ENCODE measurements at regions not wholly inside any gene's neighbourhood (a gene's known extent, or its start where the extent isn't known, plus 50 kb on each side); places are given as distances from the start of the nearest gene placed in this dataset.

DNA sequence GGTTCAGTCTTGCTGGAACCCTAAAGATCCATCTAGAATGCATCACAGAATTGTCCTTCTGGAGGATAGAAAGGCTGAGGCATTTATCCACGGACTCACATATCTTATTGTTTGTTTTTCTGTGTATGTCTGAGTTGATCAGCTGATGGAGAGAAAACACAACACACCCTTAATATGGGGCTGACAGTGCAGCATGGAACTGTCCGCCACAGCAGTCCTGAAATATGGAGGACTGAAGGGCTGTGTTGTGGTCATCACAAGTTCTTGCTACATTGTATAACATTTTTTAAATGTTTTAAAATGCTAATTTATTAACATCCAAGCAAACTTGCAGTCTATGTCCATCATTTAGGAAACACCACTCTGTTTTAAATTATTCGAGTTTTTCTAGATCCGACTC, 448.9 kb upstream of the ERCC4 start:
- Histone ChIP-seq H3K27me3 (ENCODE audit: insufficient read depth, low read length) (no peaks in the 10 kb centered on the region), H3K4me2 (ENCODE audit: low read length) (no peak overlapping the region), H2AFZ (ENCODE audit: low read depth, low read length, poor library complexity, severe bottlenecking) (no peak overlapping the region), H3K36me3 (ENCODE audit: control insufficient read depth in 1 of 2, insufficient read depth in 2 of 2, low read length in 2 of 2) (no peaks in the 10 kb centered on the region), H3K4me1 (ENCODE audit: control insufficient read depth in 1 of 2, insufficient read depth in 2 of 2, low read length in 2 of 2) (no peaks in the 10 kb centered on the region), H3K9ac (ENCODE audit: low read length) (no peak overlapping the region), H3K9me2 (ENCODE audit: insufficient read depth) (no peaks in the 10 kb centered on the region), H3K27ac (ENCODE audit: low read depth, low read length) (no peak overlapping the region), H3K4me3 (replicated peaks in 1 of 2; ENCODE audit: low read depth in 1 of 2, low read length in 2 of 2) (no peak overlapping the region), H3K79me2 (ENCODE audit: insufficient read depth, low read length) (no peaks in the 10 kb centered on the region), H3K9me3 (ENCODE audit: control insufficient read depth in 1 of 2, insufficient read depth in 1 of 2, low read depth in 1 of 2, low read length in 2 of 2) (no peaks in the 10 kb centered on the region), H4K20me1 (ENCODE audit: insufficient read depth) (no peaks in the 10 kb centered on the region)
- no TSS peak for BruUV-seq (replicated peaks)
- ChIA-PET RAD21 (ENCODE audit: low non-redundant PET in 1 of 2, low total read pairs in 2 of 2, uncharacterized antibody in 2 of 2, unreplicated experiment in 2 of 2) (no interaction called here), CTCF (no interaction called here), POLR2A (no interaction called here)
- DNase-seq (ENCODE audit: low read depth, low spot score) (no peak), ATAC-seq (no peak)
- TF ChIP-seq, protein P1, sequence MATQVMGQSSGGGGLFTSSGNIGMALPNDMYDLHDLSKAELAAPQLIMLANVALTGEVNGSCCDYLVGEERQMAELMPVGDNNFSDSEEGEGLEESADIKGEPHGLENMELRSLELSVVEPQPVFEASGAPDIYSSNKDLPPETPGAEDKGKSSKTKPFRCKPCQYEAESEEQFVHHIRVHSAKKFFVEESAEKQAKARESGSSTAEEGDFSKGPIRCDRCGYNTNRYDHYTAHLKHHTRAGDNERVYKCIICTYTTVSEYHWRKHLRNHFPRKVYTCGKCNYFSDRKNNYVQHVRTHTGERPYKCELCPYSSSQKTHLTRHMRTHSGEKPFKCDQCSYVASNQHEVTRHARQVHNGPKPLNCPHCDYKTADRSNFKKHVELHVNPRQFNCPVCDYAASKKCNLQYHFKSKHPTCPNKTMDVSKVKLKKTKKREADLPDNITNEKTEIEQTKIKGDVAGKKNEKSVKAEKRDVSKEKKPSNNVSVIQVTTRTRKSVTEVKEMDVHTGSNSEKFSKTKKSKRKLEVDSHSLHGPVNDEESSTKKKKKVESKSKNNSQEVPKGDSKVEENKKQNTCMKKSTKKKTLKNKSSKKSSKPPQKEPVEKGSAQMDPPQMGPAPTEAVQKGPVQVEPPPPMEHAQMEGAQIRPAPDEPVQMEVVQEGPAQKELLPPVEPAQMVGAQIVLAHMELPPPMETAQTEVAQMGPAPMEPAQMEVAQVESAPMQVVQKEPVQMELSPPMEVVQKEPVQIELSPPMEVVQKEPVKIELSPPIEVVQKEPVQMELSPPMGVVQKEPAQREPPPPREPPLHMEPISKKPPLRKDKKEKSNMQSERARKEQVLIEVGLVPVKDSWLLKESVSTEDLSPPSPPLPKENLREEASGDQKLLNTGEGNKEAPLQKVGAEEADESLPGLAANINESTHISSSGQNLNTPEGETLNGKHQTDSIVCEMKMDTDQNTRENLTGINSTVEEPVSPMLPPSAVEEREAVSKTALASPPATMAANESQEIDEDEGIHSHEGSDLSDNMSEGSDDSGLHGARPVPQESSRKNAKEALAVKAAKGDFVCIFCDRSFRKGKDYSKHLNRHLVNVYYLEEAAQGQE (IDR thresholded peaks at IDR 0.05; ENCODE audit: low read depth), result peak; percentile 28; the same call in 1 of the 2 replicates
- no peak for TF ChIP-seq EGR1 (IDR thresholded peaks at IDR 0.05; ENCODE audit: low read depth)
- TF ChIP-seq, protein P2, sequence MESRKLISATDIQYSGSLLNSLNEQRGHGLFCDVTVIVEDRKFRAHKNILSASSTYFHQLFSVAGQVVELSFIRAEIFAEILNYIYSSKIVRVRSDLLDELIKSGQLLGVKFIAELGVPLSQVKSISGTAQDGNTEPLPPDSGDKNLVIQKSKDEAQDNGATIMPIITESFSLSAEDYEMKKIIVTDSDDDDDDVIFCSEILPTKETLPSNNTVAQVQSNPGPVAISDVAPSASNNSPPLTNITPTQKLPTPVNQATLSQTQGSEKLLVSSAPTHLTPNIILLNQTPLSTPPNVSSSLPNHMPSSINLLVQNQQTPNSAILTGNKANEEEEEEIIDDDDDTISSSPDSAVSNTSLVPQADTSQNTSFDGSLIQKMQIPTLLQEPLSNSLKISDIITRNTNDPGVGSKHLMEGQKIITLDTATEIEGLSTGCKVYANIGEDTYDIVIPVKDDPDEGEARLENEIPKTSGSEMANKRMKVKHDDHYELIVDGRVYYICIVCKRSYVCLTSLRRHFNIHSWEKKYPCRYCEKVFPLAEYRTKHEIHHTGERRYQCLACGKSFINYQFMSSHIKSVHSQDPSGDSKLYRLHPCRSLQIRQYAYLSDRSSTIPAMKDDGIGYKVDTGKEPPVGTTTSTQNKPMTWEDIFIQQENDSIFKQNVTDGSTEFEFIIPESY (IDR thresholded peaks at IDR 0.05; ENCODE audit: extremely low read depth, insufficient replicate concordance, low read length), result no peak
- intact Hi-C loops (cut with micrococcal nuclease), result no loop called here

DNA sequence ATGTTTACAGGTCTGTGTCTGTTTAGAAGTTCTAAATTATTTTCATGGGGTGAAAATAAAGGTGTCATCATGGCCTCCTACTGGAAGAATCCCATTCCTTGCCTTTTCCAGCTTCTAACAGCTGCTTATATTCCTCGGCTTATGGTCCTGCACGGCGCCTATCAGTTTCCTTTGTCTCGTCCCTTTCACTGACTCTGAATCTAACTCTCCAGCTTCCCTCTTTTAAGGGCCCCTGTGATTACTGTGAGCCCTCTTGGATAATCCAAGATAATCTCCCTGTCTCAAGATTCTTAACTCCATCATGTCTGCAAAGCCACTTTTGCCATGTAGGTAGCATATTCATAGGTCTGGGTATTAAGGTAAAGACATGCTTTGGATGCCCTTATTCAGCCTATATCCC, 441.0 kb upstream of the ERCC4 start:
- Histone ChIP-seq H3K36me3 (ENCODE audit: control insufficient read depth in 1 of 2, insufficient read depth in 2 of 2, low read length in 2 of 2) (no peaks in the 10 kb centered on the region), H2AFZ (ENCODE audit: low read depth, low read length, poor library complexity, severe bottlenecking) (no peak overlapping the region), H3K9ac (ENCODE audit: low read length) (no peak overlapping the region), H3K4me3 (replicated peaks in 1 of 2; ENCODE audit: low read depth in 1 of 2, low read length in 2 of 2) (no peak overlapping the region), H3K4me1 (ENCODE audit: control insufficient read depth in 1 of 2, insufficient read depth in 2 of 2, low read length in 2 of 2) (no peaks in the 10 kb centered on the region), H3K9me3 (ENCODE audit: control insufficient read depth in 1 of 2, insufficient read depth in 1 of 2, low read depth in 1 of 2, low read length in 2 of 2) (no peaks in the 10 kb centered on the region), H3K79me2 (ENCODE audit: insufficient read depth, low read length) (no peaks in the 10 kb centered on the region), H3K27ac (ENCODE audit: low read depth, low read length) (no peak overlapping the region), H4K20me1 (ENCODE audit: insufficient read depth) (no peaks in the 10 kb centered on the region), H3K9me2 (ENCODE audit: insufficient read depth) (no peaks in the 10 kb centered on the region), H3K4me2 (ENCODE audit: low read length) (no peak overlapping the region), H3K27me3 (ENCODE audit: insufficient read depth, low read length) (no peaks in the 10 kb centered on the region)
- DNase-seq (ENCODE audit: low read depth, low spot score) (no peak), ATAC-seq (no peak)
- CTCF ChIA-PET, result no interaction called here
- POLR2A ChIA-PET, result no interaction called here
- BruUV-seq (replicated peaks), result no TSS peak
- RAD21 ChIA-PET (ENCODE audit: low non-redundant PET in 1 of 2, low total read pairs in 2 of 2, uncharacterized antibody in 2 of 2, unreplicated experiment in 2 of 2), result no interaction called here
- intact Hi-C loops (cut with micrococcal nuclease), result no loop called here
- TF ChIP-seq, protein P3, sequence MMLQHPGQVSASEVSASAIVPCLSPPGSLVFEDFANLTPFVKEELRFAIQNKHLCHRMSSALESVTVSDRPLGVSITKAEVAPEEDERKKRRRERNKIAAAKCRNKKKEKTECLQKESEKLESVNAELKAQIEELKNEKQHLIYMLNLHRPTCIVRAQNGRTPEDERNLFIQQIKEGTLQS (IDR thresholded peaks at IDR 0.05), result no peak
- TF ChIP-seq, protein P1 (IDR thresholded peaks at IDR 0.05; ENCODE audit: low read depth), result no peak
- TF ChIP-seq FOSL1 (IDR thresholded peaks at IDR 0.05; ENCODE audit: low read depth) (no peak), CEBPB (IDR thresholded peaks at IDR 0.05; ENCODE audit: low read depth) (no peak)
- TF ChIP-seq, protein P4, sequence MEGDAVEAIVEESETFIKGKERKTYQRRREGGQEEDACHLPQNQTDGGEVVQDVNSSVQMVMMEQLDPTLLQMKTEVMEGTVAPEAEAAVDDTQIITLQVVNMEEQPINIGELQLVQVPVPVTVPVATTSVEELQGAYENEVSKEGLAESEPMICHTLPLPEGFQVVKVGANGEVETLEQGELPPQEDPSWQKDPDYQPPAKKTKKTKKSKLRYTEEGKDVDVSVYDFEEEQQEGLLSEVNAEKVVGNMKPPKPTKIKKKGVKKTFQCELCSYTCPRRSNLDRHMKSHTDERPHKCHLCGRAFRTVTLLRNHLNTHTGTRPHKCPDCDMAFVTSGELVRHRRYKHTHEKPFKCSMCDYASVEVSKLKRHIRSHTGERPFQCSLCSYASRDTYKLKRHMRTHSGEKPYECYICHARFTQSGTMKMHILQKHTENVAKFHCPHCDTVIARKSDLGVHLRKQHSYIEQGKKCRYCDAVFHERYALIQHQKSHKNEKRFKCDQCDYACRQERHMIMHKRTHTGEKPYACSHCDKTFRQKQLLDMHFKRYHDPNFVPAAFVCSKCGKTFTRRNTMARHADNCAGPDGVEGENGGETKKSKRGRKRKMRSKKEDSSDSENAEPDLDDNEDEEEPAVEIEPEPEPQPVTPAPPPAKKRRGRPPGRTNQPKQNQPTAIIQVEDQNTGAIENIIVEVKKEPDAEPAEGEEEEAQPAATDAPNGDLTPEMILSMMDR (IDR thresholded peaks at IDR 0.05 in 2 of 3, conservative IDR thresholded peaks at IDR 0.05 in 1 of 3; ENCODE audit: borderline replicate concordance in 1 of 3, insufficient read depth in 1 of 3, low read depth in 2 of 3, low read length in 2 of 3), result no peak
